HG03039 (cell line): ENCODE measurements at regions not wholly inside any gene's neighbourhood (a gene's known extent, or its start where the extent isn't known, plus 50 kb on each side); places are given as distances from the start of the nearest gene placed in this dataset.

ENCODE experiments used
- ATAC-seq: cut with Tn5 transposase; IDR thresholded peaks from one replicate; pipeline ENCODE4 v1.9.1; 2021; ENCODE audit warnings: mild to moderate bottlenecking, moderate library complexity; ENCODE audit not compliant: unreplicated experiment

DNA sequence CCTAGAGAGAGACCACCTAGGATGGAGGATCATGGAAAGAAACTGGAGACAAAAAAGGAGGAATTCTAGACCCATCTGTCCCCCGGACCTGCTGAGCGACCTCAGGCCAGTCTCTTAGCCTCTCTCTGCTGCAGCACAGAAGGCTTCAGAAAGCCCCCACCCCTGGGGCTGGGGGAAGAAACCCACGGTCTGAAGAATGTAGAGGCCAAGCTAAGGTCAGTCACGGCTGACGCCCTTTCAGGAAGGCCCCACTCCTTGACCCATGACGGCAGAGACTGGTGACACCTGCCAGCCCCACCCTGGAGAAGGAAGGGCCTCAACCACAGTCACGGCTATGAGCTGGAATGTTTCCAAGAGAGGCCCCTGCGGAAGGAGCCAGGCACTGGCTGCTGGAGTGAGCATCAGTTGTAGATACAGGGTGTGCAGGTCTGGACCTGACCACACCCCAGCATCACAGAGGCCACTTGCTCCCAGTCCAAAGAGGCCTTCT, 120.5 kb upstream of the BOD1 start:
- peak; percentile 64 for ATAC-seq

DNA sequence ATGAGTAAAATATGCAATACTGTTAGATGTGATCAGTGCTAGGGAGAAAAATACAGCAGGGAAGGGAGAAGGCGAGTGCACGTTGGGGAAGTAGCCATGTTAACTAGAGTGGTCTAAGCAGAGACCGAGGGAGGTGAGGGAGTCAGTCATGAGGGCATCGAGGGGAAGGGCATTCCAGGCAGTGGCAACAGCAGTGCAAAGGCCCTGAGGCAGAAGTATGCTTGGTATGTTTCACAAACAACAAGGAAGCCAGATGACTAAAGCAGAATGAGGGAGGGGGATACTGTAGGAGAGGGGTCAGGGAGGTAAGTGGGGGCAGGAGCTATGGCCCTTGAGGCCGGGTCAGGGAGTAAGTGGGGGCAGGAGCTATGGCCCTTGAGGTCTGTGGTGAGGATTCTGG, 123.3 kb upstream of the BOD1 start:
- no peak for ATAC-seq

GRCh38 chr5:173740400-173740799, 124.0 kb upstream of the BOD1 start:
- ATAC-seq: no peak

DNA sequence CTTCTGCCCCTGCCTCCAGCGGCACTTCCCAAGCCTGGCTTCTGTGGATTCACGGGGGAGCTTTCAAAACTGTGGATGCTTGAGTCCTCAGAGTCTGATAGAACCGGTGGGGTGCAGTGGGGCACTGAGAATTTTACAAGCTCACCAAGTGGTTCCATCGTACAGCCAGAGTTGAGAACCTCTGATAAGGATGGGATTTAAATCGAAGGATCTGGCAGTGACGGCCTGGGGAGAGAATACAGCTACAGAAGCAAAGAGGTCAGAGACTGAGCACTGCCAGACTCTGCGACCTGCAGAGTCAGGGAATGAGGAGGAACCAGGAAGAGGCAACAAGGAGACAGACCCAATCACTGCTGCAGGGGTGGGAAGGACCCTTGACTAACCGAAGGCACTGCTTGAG, 124.6 kb upstream of the BOD1 start:
- no peak for ATAC-seq

GRCh38 chr5:173741729-173742431, 125.4 kb upstream of the BOD1 start:
- ATAC-seq: peak; percentile 1

- ATAC-seq: peak; percentile 58
Measured at GRCh38 chr5:173742432-173742816, 126.0 kb upstream of the BOD1 start.

GRCh38 chr5:173743641-173744343, 127.3 kb upstream of the BOD1 start:
- ATAC-seq: peak; percentile 34

GRCh38 chr5:173744551-173744950, 128.1 kb upstream of the BOD1 start:
- ATAC-seq: no peak

DNA sequence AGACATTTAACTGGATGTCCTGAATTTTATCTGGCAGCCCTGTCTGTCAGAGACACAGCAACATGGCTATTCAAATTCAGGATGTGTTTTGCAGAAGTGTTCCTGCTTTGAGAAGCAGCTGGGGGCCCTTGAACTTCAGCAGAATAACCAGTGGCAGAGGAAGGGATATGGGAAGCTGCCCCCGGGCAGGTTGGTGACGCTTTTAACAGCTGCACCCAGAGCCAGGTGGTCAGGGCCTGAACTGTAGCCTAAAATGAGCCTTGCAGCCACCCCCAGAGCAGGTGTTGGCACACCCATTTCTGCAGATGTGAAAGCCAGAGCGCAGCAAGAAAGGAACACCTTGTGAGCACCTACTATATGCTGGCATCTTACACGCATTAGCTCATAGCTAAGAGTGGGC, 128.7 kb upstream of the BOD1 start:
- ATAC-seq: no peak

DNA sequence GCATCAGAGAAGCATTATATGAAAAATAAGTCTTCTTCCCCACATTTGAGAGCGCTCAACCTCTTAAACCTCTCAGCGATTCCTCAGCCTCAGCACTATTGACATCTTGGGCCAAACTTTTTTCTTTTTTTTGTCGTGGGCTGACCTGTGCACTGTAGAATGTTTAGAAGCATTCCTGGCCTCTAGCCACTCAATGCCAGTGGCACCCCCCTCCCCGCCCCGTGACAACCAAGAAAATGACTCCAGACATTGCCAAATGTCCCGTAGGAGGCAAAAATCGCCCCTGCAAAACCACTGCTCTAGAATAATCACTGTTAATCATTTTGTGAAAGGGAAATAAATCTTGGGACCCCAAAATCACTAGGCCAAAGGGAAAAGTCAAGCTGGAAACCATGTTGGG, 129.1 kb upstream of the BOD1 start:
- ATAC-seq: no peak

GRCh38 chr5:173746047-173746646, 129.7 kb upstream of the BOD1 start:
- ATAC-seq: no peak

- ATAC-seq: no peak
Measured at GRCh38 chr5:173747876-173748275, 131.4 kb upstream of the BOD1 start.

- ATAC-seq: no peak
Measured at GRCh38 chr5:173750538-173751265, 134.3 kb upstream of the BOD1 start.

- ATAC-seq: no peak
Measured at GRCh38 chr5:173751266-173751600, 134.8 kb upstream of the BOD1 start.

DNA sequence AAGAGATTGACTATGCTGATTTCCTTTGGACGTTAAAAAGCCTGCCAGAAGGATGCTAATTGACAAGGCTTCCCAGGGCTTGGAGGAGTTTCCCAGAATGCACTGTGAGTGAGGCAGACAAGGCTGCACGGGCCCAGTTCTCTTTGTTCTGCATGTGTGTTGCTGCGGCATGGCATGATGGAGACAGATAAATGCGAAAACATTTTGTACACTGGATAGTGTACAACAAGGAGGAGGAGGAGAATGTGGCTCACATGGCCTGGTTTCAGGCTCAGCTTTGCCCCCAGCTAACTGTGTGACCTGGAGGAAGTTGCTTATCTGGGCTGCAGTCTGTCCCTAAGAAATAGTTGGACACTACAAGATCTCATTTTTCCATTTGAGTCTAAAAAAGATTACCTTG, 135.5 kb upstream of the CPEB4 start:
- ATAC-seq: no peak

DNA sequence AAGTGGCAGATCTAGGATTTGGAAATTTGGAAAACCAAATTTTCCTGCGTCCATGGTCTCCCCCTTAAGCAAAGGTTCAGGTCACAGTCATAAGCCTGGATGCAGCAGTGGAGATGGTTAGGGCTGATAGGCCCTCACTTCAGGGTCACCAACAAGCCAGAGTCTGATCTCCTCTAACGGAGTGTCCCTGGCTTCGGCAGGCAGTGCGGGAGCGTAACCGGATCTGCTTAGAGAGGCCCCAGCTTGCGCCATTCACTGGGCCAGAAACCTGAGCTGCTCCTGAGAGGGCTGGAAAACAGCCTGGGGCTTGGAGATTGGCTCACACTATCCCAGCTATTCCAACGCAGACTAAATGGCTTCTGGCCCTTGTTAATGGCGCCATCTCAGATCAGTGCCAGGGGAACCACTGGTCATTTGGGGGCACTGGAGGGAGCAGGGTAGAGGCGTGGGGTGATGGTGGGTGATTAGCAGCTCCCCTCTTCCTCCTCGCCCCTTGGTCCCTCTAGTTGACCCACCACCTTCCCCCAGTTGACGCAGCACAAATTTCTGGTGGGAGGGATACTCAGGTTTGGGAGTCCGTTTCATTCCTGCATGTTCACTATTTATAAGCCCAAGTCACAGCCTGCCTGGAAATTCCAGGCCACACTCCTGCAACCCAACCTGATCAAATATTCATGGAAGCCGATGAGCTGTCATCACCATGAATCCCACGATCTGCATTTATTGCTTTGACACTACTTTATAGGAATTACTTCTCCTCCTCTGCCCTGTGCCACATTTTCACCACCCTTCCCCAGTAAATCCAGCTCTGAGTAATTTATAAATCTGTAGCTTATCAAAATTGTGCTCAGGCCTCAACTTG, 134.6 kb upstream of the CPEB4 start:
- ATAC-seq: no peak

DNA sequence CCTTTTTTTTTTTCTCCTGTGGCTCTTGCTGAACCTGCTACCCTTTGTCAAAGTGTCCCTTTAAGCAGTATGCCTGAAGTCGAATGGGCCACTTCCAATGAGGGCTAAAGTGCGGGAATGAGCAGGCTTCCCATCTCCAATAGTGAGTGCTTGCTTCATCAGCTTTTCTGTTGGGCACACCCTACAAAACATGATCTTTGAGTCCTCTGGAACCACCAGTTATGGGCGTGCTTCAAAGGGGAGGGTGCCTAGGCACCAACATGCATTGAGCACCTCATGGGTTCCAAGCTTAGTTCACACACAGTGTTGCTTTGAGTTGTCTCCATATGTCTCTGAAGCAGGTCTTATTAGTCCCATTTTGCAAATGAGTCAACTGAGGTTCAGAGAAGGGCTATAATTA, 132.8 kb upstream of the CPEB4 start:
- ATAC-seq: no peak

- no peak for ATAC-seq
Measured at GRCh38 chr5:173757403-173758209, 130.5 kb upstream of the CPEB4 start.

DNA sequence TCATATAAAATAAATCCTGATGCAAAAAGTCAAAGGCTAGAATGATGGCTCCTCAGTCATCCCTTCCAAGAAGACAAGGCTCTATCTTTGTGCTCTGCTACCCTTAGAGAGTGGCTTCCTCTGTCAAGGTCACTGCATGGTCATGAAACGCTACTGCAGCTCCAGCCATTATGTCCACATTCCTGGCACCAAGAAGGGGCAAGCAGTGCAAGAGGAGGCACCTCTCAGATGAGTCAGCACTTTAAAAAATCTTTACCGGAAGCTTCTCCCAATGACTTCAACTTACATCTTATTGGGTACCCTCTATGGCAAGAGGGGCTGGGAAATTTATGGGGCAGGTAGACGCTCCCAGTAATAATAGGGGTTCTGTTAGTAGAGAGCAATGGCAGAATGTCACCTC, 129.5 kb upstream of the CPEB4 start:
- ATAC-seq: no peak

- ATAC-seq: no peak
Measured at GRCh38 chr5:173759691-173760090, 128.5 kb upstream of the CPEB4 start.
